Ovary (tissue), 7 donors: ENCODE measurements at regions not wholly inside any gene's neighbourhood (a gene's known extent, or its start where the extent isn't known, plus 50 kb on each side); places are given as distances from the start of the nearest gene placed in this dataset.

Experiments
- DNase-seq, 5 donors: peaks; one replicate each; pipeline ENCODE4 v3.0.0-alpha.2; 2019 to 2020
- H3K27ac ChIP-seq, 2 donors: fragments of 200-600 bp; one replicate each; pipeline versions ENCODE4 v1.5.1 to v1.8.0; 2019 to 2022
- H3K27me3 ChIP-seq: fragments of 200-600 bp; one replicate; pipeline ENCODE4 v1.8.0; 2022
- H3K36me3 ChIP-seq: fragments of 200-600 bp; sonication (generic); one replicate; pipeline ENCODE4 v1.5.1; 2019
- H3K4me1 ChIP-seq: one replicate; pipeline ENCODE4 v1.8.1; 2013; ENCODE audit warnings: mild to moderate bottlenecking, moderate library complexity; ENCODE audit not compliant: insufficient read depth
- H3K4me3 ChIP-seq: fragments of 200-600 bp; sonication (generic); one replicate; pipeline ENCODE4 v1.5.1; 2017
- H3K9me3 ChIP-seq, 2 donors: fragments of 200-600 bp in 1 of 2; sonication (generic) in 1 of 2; one replicate each; pipeline versions ENCODE4 v1.5.1 to v1.8.1; 2013 to 2019; ENCODE audit warnings: mild to moderate bottlenecking in 1 of 2, moderate library complexity in 1 of 2
- CTCF ChIP-seq, 3 donors: fragments of 450-650 bp in 2 of 3; fragments of 200-600 bp in 1 of 3; IDR thresholded peaks; one replicate each; pipeline versions ENCODE4 v1.5.1 to v1.8.0; 2016 to 2022; ENCODE audit warnings: antibody characterized with exemption in 3 of 3, mild to moderate bottlenecking in 1 of 3
- EP300 ChIP-seq: sonication (generic); formaldehyde crosslinking; IDR thresholded peaks from one replicate; pipeline ENCODE4 v1.6.1; 2017; ENCODE audit warnings: antibody characterized with exemption
- POLR2A ChIP-seq: fragments of 450-650 bp; IDR thresholded peaks from one replicate; pipeline ENCODE4 v1.6.1; 2017; ENCODE audit warnings: antibody characterized with exemption, mild to moderate bottlenecking, moderate library complexity
- WGBS, 3 donors: extraction: QIAGEN DNeasy Blood & Tissue Kit in 1 of 3; methylation state at CpG; one replicate each; pipeline versions ENCODE4 v1.1.5 to v1.1.7; 2013 to 2017; 5-methylcytosine and 5-hydroxymethylcytosine counted together
- intact Hi-C, 4 donors: fragments of 100-400 bp; cut with DNase I; formaldehyde crosslinking; loops; one replicate each; pipeline versions ENCODE4 v1.11.0 to v1.15.1; 2022 to 2023
- donor health status: DM: no; HTN: no; CAD: no; lungs with moderate emphysema.
- donor health status: DM: no; HTN: no; CAD: no.
- donor health status: Bipolar disorder and iron deficiency.
- donor health status: DM: no; HTN: no; CAD: no.
- donor health status: DM: yes; HTN: yes; CAD: no.

- no peak for DNase-seq
- H3K36me3 ChIP-seq, result no peaks in the 10 kb centered on the region
- intact Hi-C loops, result no loop called here
- no peak overlapping the region for H3K27ac ChIP-seq
- no peaks in the 10 kb centered on the region for H3K27me3 ChIP-seq
- H3K9me3 ChIP-seq, result no peaks in the 10 kb centered on the region
- H3K4me3 ChIP-seq, result no peak overlapping the region
- TF ChIP-seq CTCF (IDR thresholded peaks at IDR 0.05) (no peak), EP300 (no peak), POLR2A (no peak)
- WGBS, 3 donors, result 44 to 55% (median 50%) methylated on average over 4 of the region's 4 CpGs
- H3K4me1 ChIP-seq, result no peaks in the 10 kb centered on the region
These were observed 102.7 kb upstream of the NREP start for GRCh38 chr5:111859533-111860270.

- no peak overlapping the region for H3K27ac ChIP-seq
- TF ChIP-seq CTCF (IDR thresholded peaks at IDR 0.05) (no peak), POLR2A (no peak), EP300 (no peak)
- no peaks in the 10 kb centered on the region for H3K36me3 ChIP-seq
- no peaks in the 10 kb centered on the region for H3K27me3 ChIP-seq
- H3K4me1 ChIP-seq, result no peaks in the 10 kb centered on the region
- no peak overlapping the region for H3K4me3 ChIP-seq
- intact Hi-C loops, result no loop called here
- no peaks in the 10 kb centered on the region for H3K9me3 ChIP-seq
- DNase-seq, result no peak
These were observed 102.0 kb upstream of the NREP start for GRCh38 chr5:111859031-111859430.

- TF ChIP-seq EP300 (no peak), POLR2A (no peak), CTCF (IDR thresholded peaks at IDR 0.05) (no peak)
- Histone ChIP-seq H3K27me3 (no peaks in the 10 kb centered on the region), H3K27ac (no peak overlapping the region), H3K4me1 (no peaks in the 10 kb centered on the region), H3K36me3 (no peaks in the 10 kb centered on the region), H3K4me3 (no peak overlapping the region), H3K9me3 (no peaks in the 10 kb centered on the region)
- DNase-seq, result no peak
- intact Hi-C loops, result no loop called here
These were observed 100.6 kb upstream of the NREP start for GRCh38 chr5:111857623-111858022.

GRCh38 chr5:111856876-111857466 is 100.0 kb upstream of the NREP start:
- Histone ChIP-seq H3K4me3 (no peak overlapping the region), H3K27me3 (no peaks in the 10 kb centered on the region), H3K9me3 (no peaks in the 10 kb centered on the region), H3K27ac (no peak overlapping the region), H3K4me1 (no peaks in the 10 kb centered on the region), H3K36me3 (no peaks in the 10 kb centered on the region)
- TF ChIP-seq EP300 (no peak), POLR2A (no peak), CTCF (IDR thresholded peaks at IDR 0.05) (no peak)
- no peak for DNase-seq
- WGBS, 3 donors, result 34 to 53% (median 49%) methylated on average over 5 of the region's 5 CpGs
- intact Hi-C loops, result no loop called here
